GM19463 (cell line): ENCODE measurements at regions not wholly inside any gene's neighbourhood (a gene's known extent, or its start where the extent isn't known, plus 50 kb on each side); places are given as distances from the start of the nearest gene placed in this dataset.
A peak's percentile ranks its signal among the peaks of the same experiment; 100 is the strongest.
"Not testable (repeated sequence)": the region's sequence is repeated elsewhere in the genome, so short reads cannot be mapped to it uniquely, and the experiment has no call there.

Experiments
- ATAC-seq: cut with Tn5 transposase; IDR thresholded peaks from one replicate; pipeline ENCODE4 v1.9.1; 2021; ENCODE audit warnings: mild to moderate bottlenecking, moderate library complexity; ENCODE audit not compliant: unreplicated experiment

DNA sequence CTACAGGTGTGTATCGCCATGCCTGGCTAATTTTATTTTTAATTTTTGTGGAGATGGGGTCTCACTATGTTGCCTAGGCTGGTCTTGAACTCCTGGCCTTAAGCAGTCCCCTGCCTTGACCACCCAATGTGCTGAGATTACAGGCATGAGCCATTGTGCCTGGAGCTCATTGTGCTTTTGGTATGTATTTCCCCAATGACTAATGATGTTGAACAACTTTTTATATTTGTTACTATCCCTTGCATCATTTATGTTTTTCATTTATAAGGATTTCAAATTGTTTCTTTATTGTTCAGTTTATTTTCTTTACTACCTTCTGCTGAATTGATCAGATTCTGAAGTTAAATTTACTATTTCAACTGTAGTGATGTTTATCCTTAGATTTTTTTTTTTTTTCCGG lies 199.7 kb downstream of the CEP135 start:
- no peak for ATAC-seq

DNA sequence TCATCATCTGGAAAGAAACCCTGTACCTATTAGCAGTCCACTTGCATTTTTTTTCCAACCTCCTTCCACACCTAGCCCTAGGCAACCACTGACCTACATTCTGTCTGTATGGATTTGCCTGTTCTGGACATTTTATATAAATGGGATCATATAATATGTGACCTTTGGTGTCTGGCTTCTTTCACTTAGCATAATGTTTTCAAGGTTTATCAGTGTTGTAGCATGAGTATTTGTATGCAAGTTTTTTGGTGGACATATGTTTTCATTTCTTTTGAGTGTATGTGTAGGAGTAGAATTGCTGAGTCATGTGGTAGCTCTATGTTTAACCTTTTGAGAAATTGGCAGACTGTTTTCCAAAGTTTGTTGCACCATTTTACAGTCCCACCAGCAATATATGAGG lies 198.6 kb downstream of the CEP135 start:
- ATAC-seq: no peak

DNA sequence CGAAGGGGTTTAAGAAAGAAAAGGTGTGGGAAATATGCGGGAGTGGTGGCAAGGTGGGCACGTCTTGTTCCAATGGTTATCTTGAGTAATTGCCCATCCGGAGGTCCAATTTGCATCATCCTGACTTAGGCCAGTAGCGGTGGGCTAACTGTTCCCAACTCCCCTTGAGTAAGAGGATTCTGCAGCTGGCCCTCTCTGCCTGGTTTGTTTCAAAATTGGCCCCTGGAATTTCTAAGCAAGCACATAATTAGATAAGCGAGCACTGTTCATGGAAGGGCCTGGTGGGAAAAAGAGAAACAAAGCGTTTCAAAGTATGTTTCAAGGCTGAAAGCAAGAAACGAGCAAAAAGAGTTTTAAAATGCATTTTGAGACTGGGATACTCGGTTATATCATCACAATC lies 198.2 kb downstream of the CEP135 start:
- ATAC-seq: no peak

DNA sequence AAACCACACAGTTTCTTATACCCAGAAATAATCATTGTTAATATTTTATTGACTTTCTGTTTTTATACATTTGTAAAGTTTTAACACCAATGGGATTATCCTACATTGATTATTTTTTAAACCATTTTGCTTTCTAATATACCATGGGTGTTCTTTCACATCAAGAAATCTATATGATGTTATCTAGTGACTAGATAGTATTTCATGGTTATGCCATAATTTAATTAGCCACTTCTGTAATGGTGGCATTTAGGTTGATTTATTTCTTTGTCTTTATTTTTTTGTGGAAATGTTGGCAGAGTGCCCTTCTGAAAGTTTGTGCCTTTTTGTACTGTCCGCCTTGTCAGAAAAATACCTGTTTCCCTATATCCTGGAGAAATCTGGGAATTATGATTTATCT lies 193.3 kb downstream of the CEP135 start:
- ATAC-seq: no peak

DNA sequence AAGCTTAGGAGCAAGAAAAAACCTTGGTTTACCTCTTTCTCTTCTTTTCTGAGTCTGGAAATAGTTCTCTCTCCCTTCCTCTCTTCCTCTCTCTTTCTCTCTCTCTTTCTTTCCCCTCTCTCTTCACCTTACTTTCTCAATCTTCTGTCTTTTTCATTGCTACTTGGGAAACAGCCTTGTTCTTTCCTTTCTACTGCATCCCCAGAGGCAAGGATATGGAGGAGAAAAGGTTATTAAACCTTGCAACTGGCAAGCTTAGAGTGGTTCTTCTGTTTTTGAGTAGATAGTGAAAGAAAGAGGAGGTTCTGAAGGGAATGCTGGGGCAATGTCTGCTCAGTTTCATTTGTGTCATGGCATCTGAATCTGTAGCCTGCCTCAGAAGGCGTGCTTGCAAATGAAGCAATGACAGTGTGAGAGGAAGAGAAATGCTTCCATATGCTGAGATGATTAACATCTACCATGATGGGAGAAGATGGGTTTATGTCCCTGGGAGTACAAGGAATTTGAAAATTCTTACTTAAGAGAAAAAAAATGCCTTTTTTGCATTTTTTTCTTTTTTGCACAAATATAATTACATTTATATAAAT lies 190.6 kb downstream of the CEP135 start:
- ATAC-seq: no peak

DNA sequence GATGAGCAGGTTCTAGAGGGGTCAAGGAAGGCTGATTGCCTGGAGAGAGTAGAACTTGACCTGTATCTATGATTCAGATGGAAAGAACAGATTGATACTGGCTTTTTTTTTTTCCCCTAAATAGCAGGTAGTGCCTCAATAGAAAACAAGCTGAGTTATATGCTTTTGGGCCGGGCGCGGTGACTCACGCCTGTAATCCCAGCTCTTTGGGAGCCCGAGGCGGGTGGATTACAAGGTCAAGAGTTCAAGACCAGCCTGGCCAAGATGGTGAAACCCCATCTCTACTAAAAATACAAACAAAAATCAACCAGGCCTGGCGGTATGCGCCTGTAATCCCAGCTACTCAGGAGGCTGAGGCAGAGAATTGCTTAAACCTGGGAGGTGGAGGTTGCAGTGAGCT lies 186.1 kb downstream of the CEP135 start:
- not testable (repeated sequence) for ATAC-seq

DNA sequence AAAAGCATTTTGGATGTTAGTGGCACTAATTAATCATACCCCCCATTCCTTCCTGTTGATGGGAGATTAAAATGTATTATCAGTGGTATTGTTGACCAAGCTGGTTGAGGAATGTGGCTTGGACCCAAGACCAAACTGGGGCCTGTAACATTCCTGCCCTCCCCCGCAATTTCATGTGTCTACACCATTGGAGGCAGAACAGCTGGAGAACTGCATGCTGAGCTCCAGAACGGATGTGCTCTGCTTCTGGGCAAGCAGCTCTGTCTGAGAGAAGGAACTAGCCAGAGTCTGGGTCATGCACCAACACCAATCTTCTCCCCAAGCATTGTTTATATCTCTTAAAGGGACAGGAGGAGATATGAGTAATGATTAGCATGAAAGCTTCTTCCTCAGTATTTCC lies 185.5 kb downstream of the CEP135 start:
- no peak for ATAC-seq

DNA sequence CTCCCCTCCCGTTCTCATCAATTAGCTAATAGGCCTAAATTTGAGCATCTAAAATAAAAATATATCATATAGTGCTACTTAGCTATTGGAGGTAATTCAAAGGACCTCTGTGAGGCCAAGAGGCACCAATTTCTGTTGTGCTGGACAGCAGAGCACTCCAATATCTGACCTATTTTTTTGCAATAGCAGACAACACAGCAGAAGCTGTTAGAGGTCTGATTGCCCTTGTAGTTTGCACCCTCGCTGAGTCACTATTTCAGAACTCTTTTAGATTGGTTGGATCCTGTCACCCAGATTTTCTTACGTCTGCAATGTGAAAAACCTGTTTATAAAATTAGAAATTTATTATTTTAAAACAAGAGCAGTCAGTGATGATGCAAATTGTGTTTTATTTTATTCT lies 184.1 kb downstream of the CEP135 start:
- no peak for ATAC-seq

DNA sequence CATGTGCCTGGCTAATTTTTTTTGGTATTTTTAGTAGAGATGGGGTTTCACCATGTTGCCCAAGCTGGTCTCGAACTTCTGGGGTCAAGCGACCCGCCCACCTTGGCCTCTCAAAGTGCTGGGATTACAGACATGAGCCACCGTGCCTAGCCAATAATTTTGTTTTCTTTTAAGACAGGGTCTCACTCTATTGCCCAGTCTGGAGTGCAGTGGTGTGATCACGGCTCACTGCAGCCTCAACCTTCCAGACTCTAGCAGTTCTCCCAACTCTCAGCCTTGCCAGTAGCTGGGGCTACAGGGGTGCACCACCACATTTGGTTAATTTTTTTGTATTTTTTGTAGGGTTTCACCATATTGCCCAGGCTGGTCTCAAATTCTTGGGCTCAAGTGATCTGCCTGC lies 183.4 kb downstream of the CEP135 start:
- ATAC-seq: not testable (repeated sequence)

DNA sequence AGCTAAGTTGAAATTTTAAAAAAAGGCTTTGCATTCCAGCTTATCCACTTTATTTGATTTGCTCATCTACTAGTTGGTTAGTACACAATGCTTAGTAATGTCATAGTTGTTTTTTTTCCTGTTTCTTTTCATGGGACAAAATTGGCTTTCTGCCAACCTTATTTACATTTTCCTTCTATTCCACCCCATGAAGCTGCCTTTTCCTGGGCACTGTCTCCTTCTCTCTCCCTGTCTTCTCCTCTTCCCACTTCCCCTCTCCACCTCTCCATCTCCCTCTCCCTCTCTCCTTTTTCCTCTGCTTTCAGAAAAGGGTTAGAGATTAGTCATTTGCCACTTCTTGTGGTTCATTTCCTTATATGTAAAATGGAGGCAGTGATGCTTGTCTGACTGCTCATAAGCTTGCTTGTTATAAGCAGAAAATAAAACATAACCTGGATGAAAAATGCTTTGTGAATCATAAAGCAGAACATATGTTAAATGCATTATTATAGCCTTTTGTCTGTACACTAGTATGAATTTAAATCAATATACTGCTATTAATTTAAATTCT lies 181.9 kb downstream of the CEP135 start:
- no peak for ATAC-seq

DNA sequence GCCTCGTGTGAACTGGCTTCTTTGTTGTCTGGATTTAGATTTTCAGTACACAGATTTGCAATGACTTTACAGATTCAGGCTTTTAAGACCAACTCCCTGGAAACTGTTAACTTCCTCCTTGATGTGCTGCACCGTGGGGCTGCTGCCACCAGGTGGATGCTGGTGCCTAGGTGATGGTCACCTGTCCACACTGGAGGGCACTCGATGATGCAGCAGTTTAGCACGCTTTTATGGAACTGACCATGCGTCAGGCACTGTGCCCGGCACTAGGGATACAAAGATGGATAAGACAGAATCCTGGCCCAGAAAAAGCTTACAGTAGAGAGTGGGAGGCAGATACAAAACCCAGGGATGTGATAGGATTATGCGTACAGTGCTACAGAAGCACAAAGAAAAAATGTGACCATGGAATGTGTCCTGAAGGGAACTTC lies 180.7 kb downstream of the CEP135 start:
- peak; percentile 61 for ATAC-seq

DNA sequence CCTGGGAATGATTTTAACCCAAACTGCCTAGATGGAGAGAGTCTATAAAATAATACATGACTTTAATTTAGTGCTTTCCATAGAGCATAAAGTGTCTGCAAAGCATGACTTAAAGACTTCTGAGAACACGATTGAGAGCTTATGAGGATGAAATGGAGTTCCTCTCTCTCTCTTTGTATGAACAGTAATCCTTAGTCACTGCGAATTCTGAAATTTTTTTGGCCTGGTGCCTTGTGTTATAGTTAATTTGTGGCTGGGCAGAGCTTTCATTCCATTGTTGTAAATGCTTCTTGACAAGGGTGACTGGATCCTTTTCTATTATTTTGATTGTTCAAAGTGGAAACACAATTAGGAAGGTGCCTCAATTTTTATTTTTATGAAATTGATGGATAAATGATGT lies 179.5 kb downstream of the CEP135 start:
- no peak for ATAC-seq

DNA sequence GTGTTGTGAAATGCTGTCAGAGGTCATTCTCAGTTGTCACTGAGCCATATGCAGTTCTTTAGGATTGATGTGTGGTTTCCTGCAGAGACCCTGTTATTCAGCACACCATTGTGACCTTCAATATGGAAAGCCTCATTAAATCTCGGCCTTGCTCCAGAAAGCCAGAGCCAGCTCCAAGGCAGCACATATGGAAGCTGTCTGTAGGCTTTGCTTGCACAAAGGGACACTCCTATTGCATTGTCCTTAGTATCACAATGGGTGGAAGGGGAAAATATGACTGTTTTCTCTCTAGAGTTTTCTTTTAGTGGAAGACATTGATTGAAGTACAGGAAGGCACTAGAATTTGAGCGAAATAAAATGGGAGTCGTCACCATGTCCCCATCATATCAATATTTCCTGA lies 179.0 kb downstream of the CEP135 start:
- ATAC-seq: no peak

DNA sequence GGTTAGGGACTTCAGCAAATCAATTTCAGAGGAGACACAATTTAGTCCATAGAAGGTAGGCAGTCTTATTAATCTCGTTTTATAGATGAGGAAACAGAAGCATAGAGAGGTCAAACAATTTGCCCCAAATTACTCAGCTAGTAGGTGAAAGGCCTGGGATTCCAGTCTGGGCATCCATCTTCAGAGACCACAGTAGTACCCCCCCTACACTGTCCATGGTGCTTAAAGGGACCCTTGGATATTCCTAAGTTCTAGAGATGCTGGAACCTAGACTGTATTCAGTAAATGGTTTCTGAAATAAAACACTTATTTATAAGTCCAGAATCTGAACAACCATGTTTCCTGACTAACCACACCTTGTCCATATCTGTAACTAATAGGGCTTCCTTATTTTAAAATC lies 174.8 kb downstream of the CEP135 start:
- no peak for ATAC-seq

DNA sequence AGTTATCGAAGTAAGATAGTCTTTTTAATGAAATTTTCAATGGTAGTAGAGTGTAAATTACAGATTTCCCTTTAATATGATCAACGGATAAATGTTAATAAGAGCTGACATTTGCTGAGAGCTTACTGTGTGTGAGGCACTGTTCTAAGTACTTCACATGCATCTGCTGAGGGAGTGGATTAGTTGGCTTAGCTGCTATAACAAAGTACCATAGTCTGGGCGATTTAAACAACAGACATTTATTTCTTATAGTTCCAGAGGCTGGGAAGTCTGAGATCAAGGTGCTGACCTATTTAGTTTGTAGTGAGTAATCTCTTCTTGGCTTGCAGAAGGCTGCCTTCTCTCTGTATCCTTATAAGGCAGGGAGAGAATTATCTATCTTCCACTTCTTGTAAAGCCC lies 174.3 kb downstream of the CEP135 start:
- ATAC-seq: no peak

DNA sequence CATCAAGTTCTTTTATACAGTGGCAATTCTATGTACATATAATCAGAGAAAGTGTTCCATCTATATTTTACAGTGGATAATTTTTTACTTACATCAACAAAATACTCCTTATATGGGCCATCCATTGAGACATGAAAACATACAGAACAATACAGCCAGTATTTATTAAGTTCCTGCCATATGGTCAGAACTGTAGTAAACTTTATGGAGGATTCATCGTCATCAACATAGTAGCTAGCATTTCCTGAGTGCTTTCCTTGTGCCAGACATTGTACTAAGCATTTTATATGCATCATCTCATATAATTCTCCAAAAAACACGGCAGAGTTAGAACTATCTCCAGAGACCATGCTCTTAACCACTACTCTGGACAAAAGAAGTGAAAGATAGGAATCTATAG lies 170.1 kb downstream of the CEP135 start:
- no peak for ATAC-seq

DNA sequence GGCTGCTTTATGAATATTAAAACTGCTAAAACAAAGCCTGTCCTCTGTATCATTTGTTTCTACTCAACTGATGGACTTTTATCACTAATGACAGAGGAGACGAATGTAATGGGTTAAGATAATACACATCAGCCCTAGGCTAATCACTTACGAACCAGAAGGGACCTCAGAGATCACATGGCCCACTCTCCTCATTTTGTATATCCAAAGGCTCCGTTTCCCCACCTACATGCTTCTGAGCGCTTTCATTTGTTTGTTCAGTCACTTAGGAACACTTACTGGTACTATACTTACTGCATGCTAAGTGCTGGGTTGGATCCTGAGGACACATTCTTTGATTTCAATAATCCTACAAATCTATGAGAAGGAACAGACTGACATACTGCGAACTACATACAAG lies 169.3 kb downstream of the CEP135 start:
- no peak for ATAC-seq

DNA sequence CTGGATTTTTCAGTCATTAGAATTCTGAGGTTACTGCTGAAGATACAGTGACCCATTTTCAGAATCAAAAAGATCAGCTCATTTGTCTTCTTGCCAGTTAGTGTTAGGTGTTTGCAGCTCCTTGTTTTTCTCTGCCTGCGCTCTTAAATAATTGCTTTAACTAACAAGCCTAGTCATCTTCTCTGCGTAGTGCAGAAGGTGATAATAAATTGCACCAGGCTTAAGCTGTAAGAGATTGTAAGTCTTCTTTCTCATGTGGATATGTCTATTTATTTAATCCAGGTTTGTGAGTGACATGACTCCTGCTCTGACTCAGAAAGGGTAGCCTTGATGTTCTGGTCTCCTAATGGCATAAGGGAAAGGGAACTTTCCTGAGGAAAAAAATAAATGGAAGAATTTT lies 167.2 kb downstream of the CEP135 start:
- no peak for ATAC-seq

DNA sequence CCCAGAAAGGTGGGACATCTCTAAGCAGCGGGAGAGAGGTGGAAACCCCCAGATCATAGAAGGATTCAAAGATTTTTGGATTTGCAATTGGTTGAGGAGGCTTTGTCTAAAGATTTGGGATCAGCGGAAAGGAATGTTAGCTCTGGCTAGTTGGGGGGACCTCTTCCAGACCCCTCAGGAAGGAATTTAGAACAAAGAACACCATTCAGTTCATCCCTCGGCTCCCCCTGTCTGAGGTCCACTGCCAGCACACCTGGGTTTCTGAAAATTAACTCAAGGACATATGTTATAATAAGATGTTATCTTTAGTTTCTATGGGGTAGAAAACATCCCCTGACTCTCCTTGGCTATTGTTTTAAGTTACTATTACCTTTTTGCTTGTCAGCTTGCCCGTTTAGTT lies 163.6 kb downstream of the CEP135 start:
- ATAC-seq: no peak

DNA sequence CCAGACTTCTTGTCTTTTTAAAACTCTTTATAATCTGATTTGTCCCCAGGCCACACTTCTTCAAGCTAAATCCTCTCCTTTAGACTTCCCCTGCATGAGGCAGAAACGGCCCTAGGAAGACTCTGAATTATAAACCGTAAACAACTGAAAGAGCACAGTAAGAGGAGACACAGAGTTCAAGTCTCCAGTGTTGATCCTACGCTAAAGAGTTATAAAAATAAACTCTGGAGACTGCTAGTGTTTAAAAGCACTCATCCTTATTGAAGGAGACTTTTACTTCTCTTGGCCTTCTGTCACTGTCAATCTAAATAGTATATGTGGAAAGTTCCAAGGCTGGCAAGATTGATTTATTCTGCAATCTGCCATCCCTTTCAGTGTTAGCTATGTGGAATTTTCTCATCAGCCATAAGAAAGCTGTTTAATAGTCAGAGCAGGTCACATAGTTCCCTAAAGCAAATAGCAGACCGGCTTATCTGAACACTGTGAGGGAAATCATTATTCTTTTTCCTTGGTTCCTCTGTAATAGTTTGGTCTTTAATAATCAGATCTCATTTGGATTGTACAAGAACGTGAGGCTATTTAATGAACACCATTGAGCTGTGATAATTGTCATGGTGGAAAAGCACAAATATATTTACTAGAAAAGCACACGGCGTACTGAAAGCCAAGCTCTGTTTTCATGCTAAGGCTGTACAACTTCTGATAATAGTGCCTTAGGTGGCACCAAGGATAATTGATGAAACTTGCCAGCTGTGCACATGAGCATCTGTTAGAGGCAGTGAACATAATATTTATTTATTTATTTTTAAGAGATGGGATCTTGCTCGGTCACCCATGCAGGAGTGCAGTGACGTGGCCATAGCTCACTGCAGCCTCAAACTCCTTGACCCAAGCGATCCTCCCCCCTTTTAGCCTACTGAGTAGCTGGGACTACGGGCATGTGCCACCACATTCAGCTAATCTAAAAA lies 157.7 kb downstream of the CEP135 start:
- ATAC-seq: no peak

DNA sequence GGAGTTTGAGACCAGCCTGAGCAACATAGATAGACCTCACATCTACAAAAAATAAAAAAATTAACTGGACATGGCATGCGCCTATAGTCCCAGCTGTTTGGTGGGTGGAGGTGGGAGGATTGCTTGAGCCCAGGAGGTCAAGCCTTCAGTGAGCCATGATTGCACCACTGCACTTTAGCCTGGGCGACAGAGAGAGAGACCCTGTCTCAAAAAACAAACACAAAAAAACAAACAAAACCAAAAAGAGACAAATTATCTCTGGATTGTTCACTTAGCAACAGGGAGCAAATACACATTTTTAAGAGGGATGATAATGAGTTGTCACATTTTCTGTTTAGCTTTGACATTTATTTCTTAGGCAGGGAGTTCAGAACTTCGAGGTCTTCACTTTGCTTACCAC lies 155.4 kb downstream of the CEP135 start:
- ATAC-seq: no peak

DNA sequence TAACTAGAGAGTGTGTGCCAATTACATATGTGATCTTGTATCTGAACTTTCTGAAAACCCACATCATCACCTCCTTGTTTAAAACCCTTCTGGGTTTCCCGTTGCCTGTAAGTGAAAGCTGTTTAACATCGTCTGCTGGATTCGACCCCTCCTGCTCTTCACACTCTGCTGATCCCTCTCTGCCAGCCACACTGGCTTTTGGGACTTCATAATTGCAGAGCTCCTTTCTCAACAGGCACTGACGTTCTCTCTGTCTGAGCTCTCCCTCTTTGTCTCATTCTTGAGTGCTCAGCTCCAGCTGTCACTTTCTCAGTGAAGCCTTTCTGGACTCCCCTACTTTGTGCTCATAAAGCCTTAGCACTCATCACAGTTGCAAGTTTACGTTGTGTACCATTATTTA lies 153.9 kb downstream of the CEP135 start:
- ATAC-seq: no peak
